ENCODE measurements at regions not wholly inside any gene's neighbourhood (a gene's known extent, or its start where the extent isn't known, plus 50 kb on each side); places are given as distances from the start of the nearest gene placed in this dataset.

- Mint-ChIP-seq H3K4me3 (no peak overlapping the region), H3K27me3 (peaks cover 38% of the 10 kb centered on the region), H3K4me1 (no peaks in the 10 kb centered on the region), H3K27ac (no peak overlapping the region), H3K9me3 (peaks cover 9% of the 10 kb centered on the region), H3K36me3 (ENCODE audit: low read depth) (no peaks in the 10 kb centered on the region)
- ATAC-seq (ENCODE audit: low read depth) (no peak), DNase-seq (no peak)
- no peak for TF ChIP-seq CTCF (IDR thresholded peaks at IDR 0.05)
- intact Hi-C loops (cut with micrococcal nuclease): no loop called here
- POLR2A ChIA-PET: no interaction called here
- CTCF ChIA-PET: no interaction called here
Observed at GRCh38 chr9:93843396-93843795, 111.8 kb downstream of the BARX1 start.

- Mint-ChIP-seq H3K36me3 (ENCODE audit: low read depth) (no peaks in the 10 kb centered on the region), H3K4me1 (peaks cover 10% of the 10 kb centered on the region), H3K27ac (no peak overlapping the region), H3K4me3 (no peak overlapping the region), H3K27me3 (peaks cover 33% of the 10 kb centered on the region), H3K9me3 (peaks cover 10% of the 10 kb centered on the region)
- ATAC-seq (ENCODE audit: low read depth) (no peak), DNase-seq (no peak)
- no peak for TF ChIP-seq CTCF (IDR thresholded peaks at IDR 0.05)
- intact Hi-C loops (cut with micrococcal nuclease): no loop called here
- ChIA-PET CTCF (no interaction called here), POLR2A (interaction anchor here (0.7 kb wide), 1 partner anchor 27 kb away, joined by 3 read pairs; no protein-coding TSS in a partner anchor)
Observed at GRCh38 chr9:93830606-93831005, 124.5 kb downstream of the BARX1 start.

- Mint-ChIP-seq H3K9me3 (peaks cover 8% of the 10 kb centered on the region), H3K4me1 (peaks cover 10% of the 10 kb centered on the region), H3K27me3 (peaks cover 36% of the 10 kb centered on the region), H3K4me3 (no peak overlapping the region), H3K36me3 (ENCODE audit: low read depth) (no peaks in the 10 kb centered on the region), H3K27ac (no peak overlapping the region)
- CTCF ChIA-PET: no interaction called here
- POLR2A ChIA-PET: no interaction called here
- TF ChIP-seq CTCF (IDR thresholded peaks at IDR 0.05): no peak
- ATAC-seq (ENCODE audit: low read depth) (no peak), DNase-seq (no peak)
- intact Hi-C loops (cut with micrococcal nuclease): no loop called here
Observed at GRCh38 chr9:93830012-93830596, 125.1 kb downstream of the BARX1 start.

GRCh38 chr9:93829271-93830011 lies 125.7 kb downstream of the BARX1 start:
- no peaks in the 10 kb centered on the region for H3K36me3 Mint-ChIP-seq (ENCODE audit: low read depth)
- ATAC-seq (ENCODE audit: low read depth): no peak
- H3K4me3 Mint-ChIP-seq: no peak overlapping the region
- peaks cover 10% of the 10 kb centered on the region for H3K4me1 Mint-ChIP-seq
- ChIA-PET POLR2A (no interaction called here), CTCF (no interaction called here)
- no peak for TF ChIP-seq CTCF (IDR thresholded peaks at IDR 0.05)
- no peak overlapping the region for H3K27ac Mint-ChIP-seq
- no peak for DNase-seq
- H3K9me3 Mint-ChIP-seq: peaks cover 8% of the 10 kb centered on the region
- peaks cover 43% of the 10 kb centered on the region for H3K27me3 Mint-ChIP-seq
- intact Hi-C loops (cut with micrococcal nuclease): loop anchor here (10.0 kb wide), 1 partner anchor 385 kb away; no protein-coding TSS in a partner anchor

GRCh38 chr9:93828331-93829097 lies 126.6 kb downstream of the BARX1 start:
- no peak for ATAC-seq (ENCODE audit: low read depth)
- Mint-ChIP-seq H3K9me3 (peaks cover 8% of the 10 kb centered on the region), H3K27ac (no peak overlapping the region), H3K4me3 (no peak overlapping the region), H3K4me1 (peaks cover 10% of the 10 kb centered on the region), H3K36me3 (ENCODE audit: low read depth) (no peaks in the 10 kb centered on the region), H3K27me3 (peaks cover 43% of the 10 kb centered on the region)
- CTCF ChIA-PET: no interaction called here
- DNase-seq: no peak
- POLR2A ChIA-PET: no interaction called here
- no peak for TF ChIP-seq CTCF (IDR thresholded peaks at IDR 0.05)
- intact Hi-C loops (cut with micrococcal nuclease): loop anchor here (10.0 kb wide), 1 partner anchor 386 kb away; no protein-coding TSS in a partner anchor
